Brain pericyte (primary cell): ENCODE measurements at regions not wholly inside any gene's neighbourhood (a gene's known extent, or its start where the extent isn't known, plus 50 kb on each side); places are given as distances from the start of the nearest gene placed in this dataset.
A peak's percentile ranks its signal among the peaks of the same experiment; 100 is the strongest.

Experiments
- DNase-seq: peaks from one replicate; pipeline ENCODE4 v3.0.0-alpha.2; 2012; ENCODE audit warnings: low read depth, low spot score

DNA sequence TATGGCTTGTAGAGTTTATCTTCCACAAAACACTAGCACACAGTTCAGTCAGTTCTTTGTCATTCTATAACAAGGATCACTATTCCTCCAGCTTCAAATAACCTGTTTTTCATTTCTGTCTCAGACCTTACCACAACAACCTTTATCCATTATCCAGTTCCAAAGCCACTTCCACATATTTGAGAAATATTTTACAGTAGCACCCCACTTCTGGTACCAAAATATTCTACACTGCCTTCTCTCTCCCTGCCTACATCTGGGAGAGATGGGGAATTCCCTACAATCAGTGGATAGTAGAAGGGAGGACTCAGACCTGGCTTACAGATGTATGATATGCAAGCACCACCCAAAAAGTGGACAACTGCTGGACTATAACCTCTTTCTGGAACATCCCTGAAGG, 651.4 kb downstream of the ADGRL2 start:
- no peak for DNase-seq

DNA sequence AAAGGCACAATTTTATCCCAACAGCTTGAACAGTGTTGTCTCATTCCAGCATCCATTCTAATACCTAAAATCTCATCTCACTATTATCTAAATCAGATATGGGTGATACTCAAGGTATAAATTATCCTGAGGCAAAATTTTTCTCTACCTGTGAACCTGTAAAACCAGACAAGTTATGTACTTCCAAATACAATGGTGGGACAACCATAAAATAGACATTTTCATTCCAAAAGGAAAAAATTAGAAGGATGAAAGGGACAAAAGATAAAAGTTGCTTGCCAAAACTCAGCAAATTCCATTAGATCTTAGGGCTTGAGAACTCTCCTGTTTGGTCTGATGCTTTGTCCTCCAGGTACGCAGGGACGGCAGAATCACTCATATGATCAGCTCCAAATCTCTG, 650.5 kb downstream of the ADGRL2 start:
- no peak for DNase-seq

- no peak for DNase-seq
These were observed 648.8 kb downstream of the ADGRL2 start for GRCh38 chr1:82449506-82450057.

DNA sequence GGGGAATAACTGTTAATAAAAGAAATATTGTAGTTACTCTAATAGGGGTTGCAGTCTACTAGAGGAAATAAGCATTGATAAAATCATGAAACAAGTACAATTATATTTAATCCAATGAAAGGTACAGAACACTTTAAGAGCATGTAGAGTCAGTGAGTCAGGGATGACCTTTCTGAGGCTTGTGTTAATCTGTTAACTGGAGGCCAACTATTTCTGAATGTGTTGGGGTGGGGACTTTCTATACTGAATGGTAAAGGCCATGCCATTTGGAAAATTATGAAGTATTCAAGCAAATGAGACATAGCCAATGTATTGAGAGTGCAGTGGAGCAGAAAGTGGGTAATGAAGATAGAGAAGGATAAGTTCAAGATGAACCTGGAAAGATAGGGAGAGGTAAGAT, 646.2 kb downstream of the ADGRL2 start:
- no peak for DNase-seq

DNA sequence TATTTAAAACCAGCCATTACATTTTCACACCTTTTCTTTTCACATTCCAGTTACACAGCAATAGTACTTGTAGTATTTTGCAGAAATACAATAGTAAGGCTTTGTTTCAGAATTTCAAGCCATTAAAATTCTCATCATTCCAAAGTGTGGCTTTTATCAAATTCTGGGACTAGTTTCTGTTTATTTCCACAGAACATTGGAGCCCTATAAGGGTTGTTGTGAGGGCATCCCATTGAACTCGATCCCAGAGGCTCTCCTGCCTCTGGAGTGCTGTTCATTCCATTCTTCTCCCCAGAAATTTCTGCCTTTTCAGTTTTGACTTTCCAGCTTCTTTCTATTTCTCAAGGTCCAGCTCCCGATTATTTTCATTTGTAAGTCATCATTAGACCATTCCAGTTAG, 645.5 kb downstream of the ADGRL2 start:
- DNase-seq: no peak

DNA sequence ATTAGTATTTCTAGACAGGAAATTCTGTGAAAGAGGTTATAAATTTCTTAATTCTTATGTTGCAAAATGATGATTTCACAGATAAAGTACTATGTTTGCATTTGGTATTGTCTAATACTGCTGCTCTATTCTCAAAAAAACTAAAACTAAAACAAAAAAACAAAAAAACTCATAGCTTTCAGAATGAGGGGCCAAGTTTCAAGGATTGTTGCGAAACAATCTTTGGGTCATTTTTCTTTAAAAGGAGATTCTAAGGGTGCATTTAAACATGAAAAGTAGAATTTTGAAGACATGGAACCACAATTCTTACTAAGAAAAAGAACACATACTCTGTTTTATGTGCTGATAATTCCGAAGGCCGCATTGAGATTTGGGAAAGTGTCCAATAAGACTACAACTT, 645.1 kb downstream of the ADGRL2 start:
- DNase-seq: no peak

DNA sequence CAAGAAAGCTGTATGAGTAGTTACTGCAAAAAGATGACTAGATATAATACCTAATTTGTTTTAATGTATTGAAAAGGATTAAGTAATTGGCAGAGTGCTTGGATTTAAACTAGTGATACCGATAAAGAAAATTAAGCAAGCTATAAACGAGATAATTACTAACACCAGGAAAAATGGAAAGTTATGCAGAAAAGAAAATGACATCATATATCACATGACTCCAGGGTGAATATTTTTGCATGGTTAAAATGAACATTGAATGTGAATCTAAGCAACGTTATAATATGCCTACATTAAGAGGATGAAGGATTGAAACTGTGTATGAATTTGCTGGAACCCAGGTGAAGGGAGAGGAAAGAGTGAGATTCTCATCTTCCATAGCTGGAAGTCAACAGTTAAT, 644.4 kb downstream of the ADGRL2 start:
- no peak for DNase-seq

DNA sequence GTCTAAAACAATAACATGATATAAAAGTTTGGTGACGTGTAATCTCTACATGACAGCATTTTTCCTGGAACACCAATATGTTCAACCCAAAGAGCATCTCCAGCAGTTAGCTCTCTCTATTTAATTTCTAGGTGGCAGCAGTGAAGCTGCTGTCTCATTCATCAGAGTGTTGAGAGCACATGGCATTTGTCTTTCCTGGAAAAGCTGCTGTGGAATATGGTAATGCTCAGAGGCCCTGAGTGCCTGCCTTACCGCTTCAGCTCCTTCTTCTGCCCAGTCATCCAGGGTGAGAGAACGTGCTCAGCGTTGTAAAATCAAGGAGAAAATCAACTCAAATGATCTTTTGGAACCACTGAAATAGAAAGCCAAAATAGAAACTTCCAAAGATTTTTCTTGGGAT, 640.7 kb downstream of the ADGRL2 start:
- no peak for DNase-seq

DNA sequence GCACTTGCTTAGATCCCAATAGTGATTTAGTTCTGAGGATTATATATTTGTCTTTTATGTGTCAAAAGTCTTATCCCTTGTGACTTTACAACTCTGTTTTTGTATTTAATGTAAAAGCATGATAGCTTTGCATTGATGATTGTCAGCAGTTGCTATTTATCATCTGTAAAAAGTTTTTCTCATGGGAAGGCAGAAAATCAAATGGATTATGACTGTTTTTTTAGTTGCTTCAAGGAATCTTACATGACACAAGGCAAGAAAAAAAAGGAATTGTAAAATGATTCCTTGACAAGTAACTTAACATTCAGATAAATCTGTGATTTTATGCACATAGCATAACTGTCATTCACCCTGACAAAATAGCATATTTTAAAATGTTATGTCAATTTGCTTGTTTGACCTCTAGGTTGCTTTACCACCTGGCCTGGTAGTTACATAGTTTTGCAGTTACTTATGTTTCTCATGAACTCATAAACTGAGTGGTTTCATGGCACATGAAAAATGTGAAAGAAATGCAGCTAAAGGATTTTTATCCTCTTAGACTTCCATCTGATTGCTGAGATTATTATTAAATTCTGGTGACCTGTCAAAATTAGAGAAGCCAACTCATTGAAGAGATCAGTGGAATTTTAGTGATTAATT, 622.6 kb downstream of the ADGRL2 start:
- DNase-seq: no peak

- DNase-seq: no peak
These were observed 621.0 kb downstream of the ADGRL2 start for GRCh38 chr1:82421782-82422181.

DNA sequence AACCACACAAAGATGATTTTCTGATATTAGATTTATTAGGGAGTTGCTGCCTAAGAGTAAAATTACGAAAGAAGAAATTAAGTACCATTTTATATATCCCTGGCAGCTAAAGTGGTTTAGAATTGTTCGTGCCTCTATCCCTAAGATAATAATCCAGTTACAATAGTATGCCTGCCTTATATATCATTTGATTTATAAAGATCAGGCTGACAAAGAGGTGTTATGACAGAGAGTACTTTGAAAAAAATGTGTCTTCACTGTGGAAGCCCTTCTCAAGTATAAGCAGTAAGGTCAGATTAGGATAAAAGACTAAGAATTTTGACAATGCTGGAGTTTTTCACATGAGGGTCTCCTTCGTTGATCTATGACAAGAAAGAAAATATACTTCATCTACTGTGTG, 619.9 kb downstream of the ADGRL2 start:
- DNase-seq: no peak

- no peak for DNase-seq
These were observed 610.9 kb downstream of the ADGRL2 start for GRCh38 chr1:82411605-82412004.

DNA sequence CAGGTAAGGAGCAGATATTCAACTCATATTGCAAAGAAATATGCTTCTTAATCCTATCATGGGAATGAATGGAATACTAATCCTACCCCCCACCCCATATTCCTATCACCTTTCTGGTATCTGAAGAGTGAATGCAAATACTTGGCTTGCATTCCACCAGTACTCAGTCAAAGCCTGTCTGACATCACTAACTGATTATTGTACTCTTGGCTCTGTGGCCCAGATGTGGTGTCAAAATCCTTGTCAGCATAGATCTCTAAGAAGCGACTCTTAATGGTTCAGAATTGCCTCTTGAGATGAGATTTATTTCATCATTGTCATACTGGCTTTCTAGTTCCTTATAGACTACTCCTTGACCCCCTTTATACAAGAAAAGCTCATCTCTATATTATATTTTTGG, 604.6 kb downstream of the ADGRL2 start:
- DNase-seq: no peak

DNA sequence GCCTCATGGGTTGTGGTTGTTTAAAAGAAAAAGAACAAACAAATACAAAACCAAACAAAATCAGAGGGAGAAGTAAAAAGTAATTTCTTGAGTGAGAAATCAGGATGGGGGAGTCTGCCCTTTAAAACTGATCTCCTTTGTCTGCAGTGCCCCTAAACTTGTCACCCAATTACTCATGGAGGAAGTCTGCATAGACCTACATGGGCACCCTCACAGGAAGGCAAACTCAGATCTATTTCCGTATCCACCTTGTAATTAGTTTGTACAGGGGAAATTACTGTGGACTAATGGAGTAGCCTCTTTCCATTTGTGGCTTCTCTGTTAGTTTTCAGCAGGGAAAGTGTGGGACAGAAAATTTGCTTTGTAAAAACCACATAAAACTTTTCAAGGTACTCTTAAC, 600.4 kb downstream of the ADGRL2 start:
- DNase-seq: no peak

- DNase-seq: no peak
These were observed 599.8 kb downstream of the ADGRL2 start for GRCh38 chr1:82400521-82400920.

DNA sequence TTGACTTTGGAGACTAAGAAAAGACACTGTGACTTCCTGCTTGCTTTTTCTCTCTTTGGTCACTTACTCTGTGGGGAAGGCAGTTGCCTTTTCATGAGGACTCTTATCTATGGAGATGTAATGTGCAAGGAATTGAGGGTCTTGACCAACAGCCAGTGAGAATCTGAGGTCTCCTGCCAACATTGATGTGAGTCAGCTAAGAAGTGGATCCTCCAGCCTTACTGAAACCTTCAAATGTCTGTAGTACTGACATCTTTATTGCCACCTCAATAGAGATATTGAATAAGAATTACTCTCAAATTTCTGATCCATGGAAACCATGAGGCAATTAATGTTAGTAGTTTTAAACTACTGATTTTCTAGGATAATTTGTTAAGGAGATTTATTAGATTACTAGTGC, 598.4 kb downstream of the ADGRL2 start:
- DNase-seq: no peak

DNA sequence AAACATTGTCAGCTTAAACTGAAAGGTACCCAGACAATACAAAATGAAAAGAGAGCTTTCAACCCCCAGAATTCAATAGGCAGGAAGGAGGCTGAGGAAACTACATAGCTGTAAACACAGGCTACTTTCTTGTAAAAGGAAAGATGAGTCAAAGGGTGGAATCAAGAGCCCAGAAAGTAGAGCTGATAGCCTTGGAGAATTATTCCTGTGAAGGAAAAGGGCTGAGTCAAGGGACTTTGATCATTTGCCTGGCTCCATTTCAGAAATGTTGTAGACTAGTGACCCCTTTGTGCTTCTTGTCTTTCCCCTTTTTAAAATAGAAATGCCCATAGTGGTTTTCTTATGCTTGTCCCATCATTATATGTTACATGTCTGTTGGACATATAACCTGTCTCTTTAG, 597.6 kb downstream of the ADGRL2 start:
- no peak for DNase-seq

- no peak for DNase-seq
These were observed 594.7 kb downstream of the ADGRL2 start for GRCh38 chr1:82395440-82395839.

DNA sequence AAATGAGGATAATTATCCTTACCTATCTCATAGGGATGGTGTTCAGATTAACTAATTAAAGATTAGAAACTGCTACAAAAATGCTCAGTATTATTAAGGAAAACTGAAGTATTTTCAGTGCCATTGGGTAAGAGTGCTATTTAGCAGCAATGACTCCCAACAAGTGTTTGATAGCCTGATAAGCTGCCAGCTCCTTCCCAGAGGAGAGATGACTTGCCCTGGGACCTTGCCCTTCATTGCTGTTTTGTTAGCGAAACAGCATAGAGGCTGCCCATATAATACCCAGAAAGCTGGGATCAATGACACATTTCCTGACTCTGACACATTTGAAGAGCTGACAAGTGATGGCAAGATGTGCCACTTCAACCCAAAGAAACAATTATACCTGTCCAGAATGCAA, 592.2 kb downstream of the ADGRL2 start:
- DNase-seq: no peak

GRCh38 chr1:82392513-82392912, 591.8 kb downstream of the ADGRL2 start:
- DNase-seq: peak; percentile 36

GRCh38 chr1:82391712-82392111, 591.0 kb downstream of the ADGRL2 start:
- no peak for DNase-seq

DNA sequence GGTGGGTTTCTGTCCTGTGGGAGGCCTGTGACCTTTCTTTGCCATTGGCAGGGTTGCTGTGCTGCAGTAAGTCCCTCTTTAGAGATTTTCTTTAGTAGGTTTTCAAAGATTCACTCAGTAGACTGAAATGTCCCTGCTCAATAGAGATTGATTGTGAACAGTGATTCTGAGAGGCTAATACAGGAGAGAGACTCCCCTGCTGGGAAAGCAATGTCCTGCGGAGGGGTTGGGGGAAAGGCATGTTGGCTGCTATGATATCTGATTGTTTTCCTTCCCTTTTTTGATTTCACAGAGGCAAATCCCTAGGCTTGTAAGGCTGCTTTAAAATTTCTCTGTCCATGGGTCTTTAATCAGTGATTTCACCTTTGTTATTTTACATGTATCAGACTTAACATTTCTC, 589.9 kb downstream of the ADGRL2 start:
- DNase-seq: no peak

DNA sequence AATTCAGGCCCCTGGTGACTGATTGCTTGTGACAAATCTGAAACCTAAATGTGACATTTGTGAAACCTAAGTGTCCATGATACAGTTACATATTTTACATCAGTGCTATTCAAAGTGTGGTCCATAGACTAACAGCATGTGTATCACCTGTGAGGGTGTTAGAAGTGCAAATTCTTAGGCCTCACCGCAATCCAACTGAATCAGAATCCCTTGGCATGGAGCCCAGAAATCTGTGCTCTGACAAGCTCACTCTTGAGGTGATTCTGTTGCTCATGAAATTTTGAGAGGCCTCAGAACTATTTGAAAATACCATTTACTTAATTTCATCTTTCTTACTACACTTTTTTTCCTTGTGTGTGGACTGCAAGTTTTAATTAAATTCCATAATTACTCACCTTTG, 587.9 kb downstream of the ADGRL2 start:
- DNase-seq: no peak

DNA sequence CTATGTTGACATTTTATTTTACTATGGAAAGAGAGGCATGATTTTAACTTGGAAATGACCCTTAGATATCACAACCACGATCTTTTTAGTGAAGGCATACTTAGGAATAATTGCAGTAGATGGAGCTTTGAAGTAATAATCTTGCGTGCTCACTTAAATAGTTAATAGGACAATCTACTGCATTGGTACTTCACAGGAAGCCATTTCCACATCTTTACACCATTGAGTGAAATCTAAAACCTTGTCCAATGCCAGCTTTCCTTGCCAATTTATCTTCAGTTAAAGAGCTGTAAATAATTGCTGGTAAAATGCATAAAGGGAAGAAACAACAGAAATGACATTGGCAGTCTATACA, 586.3 kb downstream of the ADGRL2 start:
- DNase-seq: no peak
